K562 (cell line): ENCODE measurements at regions not wholly inside any gene's neighbourhood (a gene's known extent, or its start where the extent isn't known, plus 50 kb on each side); places are given as distances from the start of the nearest gene placed in this dataset.

ENCODE experiments used
- TF ChIP-seq, protein P1 (sequence below), 2 experiments: fragments of 450-650 bp in 1 of 2; sonication (generic) in 1 of 2; formaldehyde crosslinking in 1 of 2; IDR thresholded peaks; 2 replicates each; pipeline versions ENCODE4 v1.7.1 to v1.9.0; 2016 to 2022; ENCODE audit warnings: inconsistent platforms in 1 of 2, mild to moderate bottlenecking in 1 of 2, missing genetic modification reagents in 1 of 2

DNA sequence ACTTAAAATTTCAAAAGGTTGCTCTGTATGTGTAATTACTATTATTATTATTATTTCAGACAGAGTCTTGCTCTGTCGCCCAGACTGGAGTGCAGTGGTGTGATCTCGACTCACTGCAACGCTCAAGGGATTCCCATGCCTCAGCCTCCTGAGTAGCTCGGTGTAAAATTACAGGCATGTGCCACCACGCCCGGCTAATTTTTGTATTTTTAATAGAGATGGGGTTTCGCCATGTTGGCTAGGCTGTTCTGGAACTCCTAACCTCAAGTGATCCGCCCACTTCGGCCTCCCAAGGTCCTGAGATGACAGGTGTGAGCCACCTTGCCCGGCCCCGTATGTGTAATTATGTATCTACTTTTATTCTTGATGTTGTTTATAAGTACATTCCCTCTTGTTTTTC lies 65.3 kb upstream of the ZNF217 start (continued):
- TF ChIP-seq, protein P1, sequence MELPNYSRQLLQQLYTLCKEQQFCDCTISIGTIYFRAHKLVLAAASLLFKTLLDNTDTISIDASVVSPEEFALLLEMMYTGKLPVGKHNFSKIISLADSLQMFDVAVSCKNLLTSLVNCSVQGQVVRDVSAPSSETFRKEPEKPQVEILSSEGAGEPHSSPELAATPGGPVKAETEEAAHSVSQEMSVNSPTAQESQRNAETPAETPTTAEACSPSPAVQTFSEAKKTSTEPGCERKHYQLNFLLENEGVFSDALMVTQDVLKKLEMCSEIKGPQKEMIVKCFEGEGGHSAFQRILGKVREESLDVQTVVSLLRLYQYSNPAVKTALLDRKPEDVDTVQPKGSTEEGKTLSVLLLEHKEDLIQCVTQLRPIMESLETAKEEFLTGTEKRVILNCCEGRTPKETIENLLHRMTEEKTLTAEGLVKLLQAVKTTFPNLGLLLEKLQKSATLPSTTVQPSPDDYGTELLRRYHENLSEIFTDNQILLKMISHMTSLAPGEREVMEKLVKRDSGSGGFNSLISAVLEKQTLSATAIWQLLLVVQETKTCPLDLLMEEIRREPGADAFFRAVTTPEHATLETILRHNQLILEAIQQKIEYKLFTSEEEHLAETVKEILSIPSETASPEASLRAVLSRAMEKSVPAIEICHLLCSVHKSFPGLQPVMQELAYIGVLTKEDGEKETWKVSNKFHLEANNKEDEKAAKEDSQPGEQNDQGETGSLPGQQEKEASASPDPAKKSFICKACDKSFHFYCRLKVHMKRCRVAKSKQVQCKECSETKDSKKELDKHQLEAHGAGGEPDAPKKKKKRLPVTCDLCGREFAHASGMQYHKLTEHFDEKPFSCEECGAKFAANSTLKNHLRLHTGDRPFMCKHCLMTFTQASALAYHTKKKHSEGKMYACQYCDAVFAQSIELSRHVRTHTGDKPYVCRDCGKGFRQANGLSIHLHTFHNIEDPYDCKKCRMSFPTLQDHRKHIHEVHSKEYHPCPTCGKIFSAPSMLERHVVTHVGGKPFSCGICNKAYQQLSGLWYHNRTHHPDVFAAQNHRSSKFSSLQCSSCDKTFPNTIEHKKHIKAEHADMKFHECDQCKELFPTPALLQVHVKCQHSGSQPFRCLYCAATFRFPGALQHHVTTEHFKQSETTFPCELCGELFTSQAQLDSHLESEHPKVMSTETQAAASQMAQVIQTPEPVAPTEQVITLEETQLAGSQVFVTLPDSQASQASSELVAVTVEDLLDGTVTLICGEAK (IDR thresholded peaks at IDR 0.05), result no peak
- TF ChIP-seq, protein P1 (CRISPR knock-in tag; IDR thresholded peaks at IDR 0.05), result no peak
